HepG2 (cell line): ENCODE measurements at regions not wholly inside any gene's neighbourhood (a gene's known extent, or its start where the extent isn't known, plus 50 kb on each side); places are given as distances from the start of the nearest gene placed in this dataset.

Experiments used
- ATAC-seq: fragments of 200-7000 bp; cut with Tn5 transposase; 3 replicates; pipeline ENCODE4 v1.9.1; 2020; ENCODE audit warnings: mild to moderate bottlenecking, moderate library complexity
- BruUV-seq: library from RNA; stranded (reverse); fragments of 400-500 nt; replicated peaks from 2 replicates; lab custom pipeline; 2021; lab: Mats Ljungman, UMichigan
- CTCF ChIA-PET: fragments of 300-600 bp; formaldehyde crosslinking; extraction: SDS; loops from one replicate; lab custom pipeline; 2021; ENCODE audit warnings: low total read pairs, inconsistent platforms, low intra/inter-chr PET ratio; lab: Yijun Ruan, JAX
- POLR2A ChIA-PET: fragments of 350-600 bp; sonication (Branson Sonifier 250); formaldehyde crosslinking; loops from one replicate; lab custom pipeline; 2020; ENCODE audit warnings: antibody characterized with exemption, inconsistent platforms; lab: Yijun Ruan, JAX
- DNase-seq: peaks from one replicate; pipeline ENCODE4 v3.0.0-alpha.2; 2015; ENCODE audit warnings: low spot score
- FAIRE-seq: peaks from 3 replicates; lab custom pipeline; 2011; peaks lifted over from hg19 to GRCh38; lab: Jason Lieb, UNC
- H2AFZ ChIP-seq: one replicate; pipeline ENCODE4 v1.6.1; 2011; ENCODE audit warnings: low read length, inconsistent platforms
- H3K27ac ChIP-seq: fragments of 300-600 bp; 3 replicates; pipeline ENCODE4 v1.8.0; 2011; ENCODE audit warnings: mixed run types, mild to moderate bottlenecking, mixed read lengths, low read length, inconsistent platforms; ENCODE audit not compliant: insufficient read depth; ENCODE audit errors: extremely low read length
- H3K27me3 ChIP-seq, 2 experiments: fragments of 200-600 bp in 1 of 2; 2 replicates in 1 of 2; 3 replicates in 1 of 2; pipeline versions ENCODE4 v1.6.0 to v1.8.0; 2011; ENCODE audit warnings: low read length in 2 of 2, mild to moderate bottlenecking in 2 of 2, moderate library complexity in 2 of 2, inconsistent platforms in 1 of 2; ENCODE audit not compliant: insufficient read depth in 2 of 2, control insufficient read depth in 1 of 2
- H3K36me3 ChIP-seq, 2 experiments: fragments of 200-600 bp in 1 of 2; replicated peaks in 1 of 2; 2 replicates in 1 of 2; 3 replicates in 1 of 2; pipeline versions ENCODE4 v1.5.1 to v1.8.0; 2011; ENCODE audit warnings: low read length in 2 of 2, inconsistent platforms in 1 of 2; ENCODE audit not compliant: insufficient read depth in 2 of 2, control insufficient read depth in 1 of 2
- H3K4me1 ChIP-seq: 2 replicates; pipeline ENCODE4 v1.5.1; 2012; ENCODE audit warnings: low read length, inconsistent platforms; ENCODE audit not compliant: insufficient read depth
- H3K4me2 ChIP-seq: 2 replicates; pipeline ENCODE4 v1.6.0; 2011; ENCODE audit warnings: low read depth, low read length, inconsistent platforms
- H3K4me3 ChIP-seq, 3 experiments: fragments of 200-600 bp in 1 of 3; sonication (generic), shearing (Covaris generic) in 1 of 3; replicated peaks in 1 of 3; 2 replicates each; pipeline ENCODE4 v1.5.1; 2011 to 2016; ENCODE audit warnings: low read length in 3 of 3, inconsistent platforms in 2 of 3, low read depth in 2 of 3, mild to moderate bottlenecking in 2 of 3, control low read depth in 1 of 3, mixed read lengths in 1 of 3; ENCODE audit not compliant: insufficient read depth in 1 of 3
- H3K79me2 ChIP-seq: one replicate; pipeline ENCODE4 v1.6.1; 2011; ENCODE audit warnings: low read length, inconsistent platforms; ENCODE audit not compliant: insufficient read depth
- H3K9ac ChIP-seq: 2 replicates; pipeline ENCODE4 v1.6.0; 2011; ENCODE audit warnings: mild to moderate bottlenecking, low read depth, low read length, inconsistent platforms; ENCODE audit not compliant: insufficient read depth
- H3K9me3 ChIP-seq: 2 replicates; pipeline ENCODE4 v1.5.1; 2012; ENCODE audit warnings: mild to moderate bottlenecking, low read length
- H4K20me1 ChIP-seq: 2 replicates; pipeline ENCODE4 v1.6.0; 2011; ENCODE audit warnings: inconsistent platforms, mild to moderate bottlenecking, low read length, moderate library complexity; ENCODE audit not compliant: insufficient read depth
- AKNA ChIP-seq: sonication (generic); formaldehyde crosslinking; IDR thresholded peaks from 2 replicates; pipeline ENCODE4 v1.4.0; 2020; ENCODE audit warnings: missing genetic modification reagents, borderline replicate concordance
- KLF15 ChIP-seq: sonication (generic); formaldehyde crosslinking; IDR thresholded peaks from 2 replicates; pipeline ENCODE4 v1.8.1; 2023; ENCODE audit warnings: borderline replicate concordance, mild to moderate bottlenecking, inconsistent platforms, missing genetic modification reagents, mixed read lengths
- MLXIP ChIP-seq: sonication (generic); formaldehyde crosslinking; IDR thresholded peaks from 2 replicates; pipeline ENCODE4 v1.9.0; 2021; ENCODE audit warnings: missing genetic modification reagents, borderline replicate concordance
- SNAPC4 ChIP-seq: sonication (generic); formaldehyde crosslinking; IDR thresholded peaks from 2 replicates; pipeline ENCODE4 v1.4.0; 2020; ENCODE audit warnings: mild to moderate bottlenecking, missing genetic modification reagents
- THYN1 ChIP-seq: sonication (generic); formaldehyde crosslinking; IDR thresholded peaks from 2 replicates; pipeline ENCODE4 v1.8.1; 2023; ENCODE audit warnings: low read depth, mild to moderate bottlenecking, moderate library complexity, missing genetic modification reagents, borderline replicate concordance
- ZNF615 ChIP-seq: sonication (generic); formaldehyde crosslinking; IDR thresholded peaks from 2 replicates; pipeline ENCODE4 v1.5.0; 2020; ENCODE audit warnings: mild to moderate bottlenecking, missing genetic modification reagents, borderline replicate concordance
- WGBS: methylation state at CpG from one replicate; pipeline ENCODE4 v1.1.6; 2017; ENCODE audit warnings: low lambda C conversion rate; 5-methylcytosine and 5-hydroxymethylcytosine counted together
- in situ Hi-C: cut with HindIII; loops from 2 replicates; pipeline ENCODE4 v1.10.0; 2017; ENCODE audit warnings: low pct_unique_long_range_greater_than_20kb; ENCODE audit not compliant: extremely low pct_ligation_motif_present
- intact Hi-C: fragments of 100-400 bp; cut with micrococcal nuclease; formaldehyde crosslinking; loops from one replicate; pipeline ENCODE4 v1.10.0; 2022; ENCODE audit not compliant: unreplicated experiment

- TF ChIP-seq MLXIP (CRISPR knock-in tag), result no peak
- TF ChIP-seq, all 625 proteins: peak for 0
Measured at GRCh38 chr5:159610966-159611579, 280.8 kb upstream of the IL12B start (continued).

GRCh38 chr5:159616952-159617351 lies 286.7 kb upstream of the IL12B start:
- H3K4me3 ChIP-seq, result no peak overlapping the region
- no peaks in the 10 kb centered on the region for H4K20me1 ChIP-seq
- no peaks in the 10 kb centered on the region for H3K9me3 ChIP-seq
- in situ Hi-C loops (no loop called here), intact Hi-C loops (no loop called here)
- FAIRE-seq (no peak), ATAC-seq (no peak), DNase-seq (no peak)
- POLR2A ChIA-PET, result no interaction called here
- H3K36me3 ChIP-seq, result no peaks in the 10 kb centered on the region
- CTCF ChIA-PET, result no interaction called here
- no peak overlapping the region for H2AFZ ChIP-seq
- H3K27ac ChIP-seq, result no peak overlapping the region
- H3K79me2 ChIP-seq, result no peaks in the 10 kb centered on the region
- WGBS, result 4% methylated on average over 2 of the region's 2 CpGs
- no peak overlapping the region for H3K9ac ChIP-seq
- no TSS peak for BruUV-seq
- TF ChIP-seq ZNF615 (CRISPR knock-in tag) (no peak), SNAPC4 (CRISPR knock-in tag) (no peak), THYN1 (no peak), KLF15 (no peak), AKNA (CRISPR knock-in tag) (no peak)
- H3K4me1 ChIP-seq, result no peaks in the 10 kb centered on the region
- no peak overlapping the region for H3K4me2 ChIP-seq
- 0 out of 5 replicates have a peak, but pooled peaks cover 0 to 2% of the 10 kb centered on the region in 2 experiments for H3K27me3 ChIP-seq
